ENCODE measurements at regions not wholly inside any gene's neighbourhood (a gene's known extent, or its start where the extent isn't known, plus 50 kb on each side); places are given as distances from the start of the nearest gene placed in this dataset.
"Not testable (repeated sequence)": the region's sequence is repeated elsewhere in the genome, so short reads cannot be mapped to it uniquely, and the experiment has no call there.

DNA sequence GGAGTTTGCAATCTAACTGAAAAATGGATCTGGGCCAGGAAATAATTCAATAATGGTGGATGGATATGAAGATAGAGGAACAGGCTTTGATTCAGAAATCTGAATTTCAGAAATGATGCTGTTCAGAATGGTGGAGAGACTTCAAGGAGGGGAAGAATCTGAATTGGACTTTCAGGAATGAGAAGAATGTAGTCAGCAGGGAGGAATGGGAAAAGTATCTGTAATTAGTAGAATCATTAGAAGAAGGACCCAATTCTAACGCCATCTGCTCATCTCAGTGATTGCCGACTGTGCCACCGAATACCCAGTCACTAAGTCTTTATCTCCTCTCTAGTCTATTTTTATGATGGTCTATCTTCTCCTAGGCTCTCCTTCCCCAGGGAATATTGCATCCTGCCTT is 363.2 kb downstream of the GALC start:
- no peak for DNase-seq (ENCODE audit: low spot score)

GRCh38 chr14:87628780-87629179 is 364.2 kb downstream of the GALC start:
- no peak for DNase-seq (ENCODE audit: low spot score)

GRCh38 chr14:87628129-87628528 is 364.9 kb downstream of the GALC start:
- no peak for DNase-seq (ENCODE audit: low spot score)

GRCh38 chr14:87626266-87626665 is 366.7 kb downstream of the GALC start:
- no peak for DNase-seq (ENCODE audit: low spot score)

GRCh38 chr14:87623616-87624015 is 369.4 kb downstream of the GALC start:
- DNase-seq (ENCODE audit: low spot score): no peak

DNA sequence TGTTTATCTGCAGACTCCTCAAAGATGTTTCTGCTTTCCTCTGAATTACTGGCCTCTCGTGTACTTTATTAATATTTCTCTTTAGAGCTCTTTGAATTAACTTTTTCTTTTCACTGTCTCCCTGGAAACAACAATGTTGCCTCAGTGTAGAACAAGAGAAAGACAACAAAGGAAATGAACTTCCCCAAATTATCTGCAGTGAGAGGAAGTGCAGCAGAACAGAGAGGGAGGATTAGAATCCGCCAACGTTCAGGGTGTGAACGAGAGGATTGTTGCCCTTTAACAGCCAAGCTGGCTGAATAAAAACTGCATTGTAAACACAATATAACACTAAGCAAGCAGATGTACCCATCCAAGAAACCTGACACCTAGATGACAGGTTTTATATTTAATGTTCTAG is 375.9 kb downstream of the GALC start:
- DNase-seq (ENCODE audit: low spot score): no peak

DNA sequence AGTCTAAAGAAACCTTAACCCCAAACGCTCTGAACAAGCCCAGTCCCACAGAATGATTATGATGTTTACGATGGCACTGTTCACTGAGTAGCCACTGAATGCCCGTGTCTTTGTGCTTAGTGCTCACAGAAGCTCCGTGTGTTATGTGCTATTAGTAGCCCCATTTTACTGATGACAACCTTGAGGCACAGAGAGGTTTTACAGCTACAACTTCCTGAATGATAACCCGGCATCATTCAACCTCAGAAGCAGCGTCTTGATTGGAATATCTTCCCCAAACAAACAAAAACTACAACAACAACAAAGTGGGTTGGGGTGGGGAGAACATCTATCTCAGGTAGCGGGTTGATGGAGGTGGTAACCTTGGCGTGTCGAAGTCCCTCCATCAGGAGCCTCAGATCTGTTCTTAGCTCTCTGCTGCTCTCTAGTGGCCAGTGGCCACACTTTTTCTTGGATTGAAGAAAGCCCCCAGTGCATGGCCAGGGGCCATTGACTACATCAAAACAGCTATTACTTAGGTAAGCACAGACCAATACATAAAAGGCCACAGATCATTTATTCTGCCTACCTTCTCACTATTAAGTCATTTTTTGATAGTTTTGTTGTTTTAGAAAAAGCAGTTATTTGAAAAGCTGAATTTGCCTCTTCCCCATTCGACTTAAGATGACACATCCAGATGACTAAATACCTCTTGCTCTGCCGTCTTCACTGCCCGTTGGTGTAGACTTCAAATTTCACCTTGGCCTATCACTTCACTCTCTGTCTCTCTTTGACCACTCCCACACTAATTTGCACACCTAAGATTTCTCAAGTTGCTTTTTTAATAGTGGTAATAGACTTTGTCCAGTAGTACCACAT is 376.9 kb downstream of the GALC start:
- peak; percentile 33 for DNase-seq (ENCODE audit: low spot score)

DNA sequence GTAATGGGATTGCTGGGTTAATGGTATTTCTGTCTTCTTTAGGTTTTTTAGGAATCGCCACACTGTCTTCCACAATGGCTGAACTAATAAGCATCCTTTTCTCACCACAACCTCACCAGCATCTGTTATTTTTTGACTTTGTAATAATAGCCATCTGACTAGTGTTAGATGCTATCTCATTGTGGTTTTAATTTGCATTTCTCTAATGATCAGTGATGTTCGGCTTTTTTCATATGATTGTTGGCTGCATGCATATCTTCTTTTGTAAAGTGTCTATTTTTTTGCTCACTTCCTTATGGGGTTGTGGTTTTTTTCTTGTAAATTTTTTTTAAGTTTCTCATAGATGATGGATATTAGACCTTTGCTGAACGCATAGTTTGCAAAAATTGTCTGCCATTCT is 377.9 kb downstream of the GALC start:
- no peak for DNase-seq (ENCODE audit: low spot score)

DNA sequence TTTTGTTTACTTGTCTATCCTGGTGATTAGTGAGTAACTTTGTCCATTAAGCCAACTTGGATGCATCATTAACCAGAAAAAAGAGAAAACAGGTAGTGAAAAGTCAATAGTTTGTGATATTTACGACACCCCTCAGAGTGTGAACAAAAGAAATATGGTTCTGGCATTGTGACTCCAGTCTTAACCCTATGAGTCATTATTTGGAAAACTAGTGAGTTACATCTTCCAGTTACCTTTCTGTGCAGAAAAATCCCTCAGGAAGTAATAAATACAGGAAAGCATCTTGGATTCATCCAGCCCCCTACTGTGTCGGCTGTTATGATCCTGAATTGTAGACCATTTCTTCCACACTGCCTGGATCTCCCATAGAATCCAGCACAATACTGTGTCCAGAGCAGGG is 379.1 kb downstream of the GALC start:
- no peak for DNase-seq (ENCODE audit: low spot score)

DNA sequence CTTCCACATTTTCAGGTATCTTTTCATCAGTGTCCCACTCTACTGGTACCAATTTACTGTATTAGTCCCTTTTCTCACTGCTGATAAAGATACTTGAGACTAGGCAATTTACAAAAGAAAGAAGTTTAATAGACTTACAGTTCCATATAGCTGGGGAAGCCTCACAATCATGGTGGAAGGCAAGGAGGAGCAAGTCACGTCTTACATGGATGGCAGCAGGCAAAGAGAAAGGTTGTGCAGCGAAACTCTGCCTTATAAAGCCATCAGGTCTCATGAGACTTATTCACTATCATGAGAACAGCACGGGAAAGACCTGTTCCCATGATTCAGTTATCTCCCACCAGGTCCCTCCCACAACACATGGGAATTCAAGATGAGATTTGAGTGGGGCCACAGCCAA is 385.9 kb downstream of the GALC start:
- DNase-seq (ENCODE audit: low spot score): not testable (repeated sequence)

GRCh38 chr14:87601036-87601435 is 391.9 kb downstream of the GALC start:
- no peak for DNase-seq (ENCODE audit: low spot score)

DNA sequence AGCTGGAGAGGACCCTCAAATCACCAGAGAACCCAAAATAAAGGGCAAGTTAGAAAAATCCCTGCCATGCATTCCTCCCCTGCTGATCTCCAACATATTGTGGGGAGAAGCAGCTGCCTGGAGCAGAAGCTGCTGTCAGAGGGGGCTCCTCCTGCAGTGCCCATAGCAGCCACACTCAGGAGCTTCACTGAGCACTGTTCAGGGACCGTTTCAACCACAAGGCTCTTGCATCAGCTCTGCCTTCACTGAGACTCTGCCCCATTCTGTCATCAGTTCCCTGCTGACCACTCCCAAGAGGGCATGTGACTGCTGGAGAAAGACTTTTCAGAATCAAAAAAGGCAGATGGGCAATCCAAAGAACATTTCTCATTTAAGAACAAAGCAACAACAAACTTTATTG is 392.7 kb downstream of the GALC start:
- DNase-seq (ENCODE audit: low spot score): no peak

DNA sequence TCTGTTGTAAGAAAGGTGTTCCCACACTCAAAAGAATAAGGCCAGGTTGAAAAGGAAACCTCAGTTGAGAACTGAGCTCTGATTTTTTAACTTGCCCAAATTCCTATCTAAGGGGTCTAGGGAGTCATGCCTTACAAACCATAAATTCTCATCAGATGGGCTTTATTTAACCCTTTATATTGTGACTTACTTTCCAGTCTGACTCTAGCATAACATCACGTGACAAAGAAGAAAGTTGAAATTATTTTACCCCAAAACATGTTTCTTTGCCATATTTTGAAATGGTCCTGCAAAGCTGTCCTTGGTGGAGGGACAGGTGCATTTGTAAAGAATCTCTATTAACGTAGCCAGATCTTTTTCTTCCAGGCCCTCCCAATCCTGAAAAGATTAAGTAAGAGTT is 411.7 kb downstream of the GALC start:
- no peak for DNase-seq (ENCODE audit: low spot score)

- no peak for DNase-seq (ENCODE audit: low spot score)
These were observed 413.9 kb downstream of the GALC start for GRCh38 chr14:87579036-87579435.

- no peak for DNase-seq (ENCODE audit: low spot score)
These were observed 417.6 kb downstream of the GALC start for GRCh38 chr14:87575378-87575777.

GRCh38 chr14:87573591-87573990 is 419.4 kb downstream of the GALC start:
- no peak for DNase-seq (ENCODE audit: low spot score)

DNA sequence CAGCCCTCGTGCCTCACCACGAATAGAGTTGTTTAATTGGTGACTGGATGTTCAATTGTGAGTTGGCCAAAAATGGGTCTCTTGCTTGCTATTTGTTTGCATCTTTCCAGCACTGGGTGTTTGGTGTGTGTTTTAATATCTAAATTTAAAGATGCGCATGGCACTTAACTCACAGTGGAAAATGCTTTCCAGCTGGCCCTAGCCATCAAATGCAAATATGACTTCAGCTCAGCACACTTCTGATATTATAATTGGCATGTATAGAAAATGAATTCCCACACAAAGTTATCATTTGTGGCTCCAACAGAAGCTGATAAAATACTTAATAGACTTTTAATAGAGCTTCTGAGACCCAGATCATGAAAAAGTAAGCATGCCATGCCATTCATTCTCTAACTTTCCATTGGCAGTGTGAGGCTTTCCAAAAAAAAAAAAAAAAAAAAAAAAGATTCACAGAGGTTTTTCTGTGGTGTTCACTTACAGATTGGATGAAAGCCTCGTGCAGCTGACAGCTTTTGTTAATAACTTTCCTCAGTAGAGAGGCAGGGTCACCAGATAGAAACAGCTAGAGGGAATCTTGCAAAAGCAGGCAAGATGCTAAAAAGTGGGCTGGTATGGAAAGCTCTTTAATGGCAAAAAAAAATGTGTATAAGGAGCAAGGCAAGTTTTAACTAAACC is 425.2 kb downstream of the GALC start:
- DNase-seq (ENCODE audit: low spot score): no peak

GRCh38 chr14:87566991-87567390 is 426.0 kb downstream of the GALC start:
- DNase-seq (ENCODE audit: low spot score): no peak

DNA sequence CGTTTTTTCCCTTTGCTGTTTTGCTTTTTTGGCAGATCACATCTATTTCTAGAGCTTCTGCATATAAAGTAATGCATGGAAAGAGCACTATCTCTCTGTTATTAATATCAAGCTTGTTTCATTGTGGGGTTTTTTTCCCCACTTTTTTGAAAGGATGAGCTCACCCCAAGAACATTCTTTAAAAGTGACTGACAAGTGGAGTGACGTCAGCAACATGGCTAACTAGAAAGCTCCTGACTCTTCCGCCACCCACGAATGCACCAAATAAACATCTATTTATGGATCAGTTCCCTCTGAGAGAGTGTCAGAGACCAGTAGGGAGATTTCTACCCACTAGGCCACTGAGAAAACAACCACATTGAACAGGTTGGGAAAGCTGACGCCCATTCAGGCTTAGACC is 445.4 kb downstream of the GALC start:
- DNase-seq (ENCODE audit: low spot score): no peak

GRCh38 chr14:87542288-87542687 is 450.7 kb downstream of the GALC start:
- DNase-seq (ENCODE audit: low spot score): no peak

GRCh38 chr14:87540339-87540738 is 452.6 kb downstream of the GALC start:
- DNase-seq (ENCODE audit: low spot score): no peak

DNA sequence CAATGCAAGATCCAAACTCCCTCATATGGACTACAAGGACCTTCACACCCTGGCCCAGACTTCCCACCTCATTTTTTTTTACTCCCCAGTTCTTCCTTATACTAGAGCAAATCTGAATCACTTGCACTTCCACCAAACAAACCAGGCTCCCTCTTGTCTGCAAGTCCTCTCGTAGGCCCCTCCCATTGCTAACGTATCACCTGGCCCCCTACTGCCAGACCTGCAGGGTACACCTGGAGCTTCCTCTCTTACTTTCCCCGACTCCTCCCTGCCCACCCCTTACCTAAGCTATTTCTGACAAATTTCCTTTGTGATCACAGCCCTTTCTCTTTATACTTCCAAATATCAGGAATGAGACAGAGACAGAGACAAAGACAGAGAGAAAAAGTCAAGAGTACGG is 463.9 kb downstream of the GALC start:
- no peak for DNase-seq (ENCODE audit: low spot score)

DNA sequence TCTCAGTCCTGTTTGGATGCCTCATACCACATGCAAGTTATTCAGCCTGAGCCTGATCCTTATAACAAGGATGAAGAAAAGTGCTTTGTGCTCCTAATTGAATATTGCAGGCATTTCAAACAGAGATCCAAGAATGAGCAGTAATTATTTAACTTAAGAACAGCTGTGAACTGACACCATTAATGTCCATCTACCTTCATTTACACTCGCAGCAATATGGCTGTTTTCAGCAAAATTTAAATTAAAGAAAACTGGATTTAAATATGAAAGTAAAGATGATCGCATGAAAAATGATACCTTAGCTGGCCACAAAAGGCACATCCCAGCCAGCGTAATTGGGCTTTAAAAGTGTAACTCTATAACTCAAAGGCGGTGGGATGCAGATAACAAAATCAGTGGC is 466.3 kb downstream of the GALC start:
- no peak for DNase-seq (ENCODE audit: low spot score)

GRCh38 chr14:87524011-87524410 is 469.0 kb downstream of the GALC start:
- no peak for DNase-seq (ENCODE audit: low spot score)

All from CD4-positive, alpha-beta T cell treated with Interleukin-2 at 100 ng/mL for 4 hours (primary cell).